NT2/D1 (cell line): ENCODE measurements at regions not wholly inside any gene's neighbourhood (a gene's known extent, or its start where the extent isn't known, plus 50 kb on each side); places are given as distances from the start of the nearest gene placed in this dataset.
A peak's percentile ranks its signal among the peaks of the same experiment; 100 is the strongest.

ENCODE experiments used
- DNase-seq: peaks from one replicate; pipeline ENCODE4 v3.0.0-alpha.2; 2011; ENCODE audit warnings: low read depth, low spot score
- H3K27me3 ChIP-seq: 2 replicates; pipeline ENCODE4 v1.6.0; 2011; ENCODE audit warnings: mild to moderate bottlenecking; ENCODE audit not compliant: insufficient read length, insufficient read depth
- H3K36me3 ChIP-seq: 2 replicates; pipeline ENCODE4 v1.6.1; 2011; ENCODE audit warnings: mild to moderate bottlenecking, low read length, mixed read lengths; ENCODE audit not compliant: insufficient read depth, insufficient read length
- H3K4me1 ChIP-seq: 2 replicates; pipeline ENCODE4 v1.5.1; 2011; ENCODE audit not compliant: insufficient read depth, insufficient read length
- H3K4me3 ChIP-seq: 2 replicates; pipeline ENCODE4 v1.5.1; 2011; ENCODE audit warnings: low read depth; ENCODE audit not compliant: insufficient read length
- H3K9ac ChIP-seq: 2 replicates; pipeline ENCODE4 v1.6.0; 2011; ENCODE audit warnings: low read depth; ENCODE audit not compliant: insufficient read length
- H3K9me3 ChIP-seq: 2 replicates; pipeline ENCODE4 v1.5.1; 2011; ENCODE audit warnings: mild to moderate bottlenecking, low read length; ENCODE audit not compliant: insufficient read depth
- SUZ12 ChIP-seq: IDR thresholded peaks from 2 replicates; pipeline ENCODE4 v1.6.1; 2011; ENCODE audit not compliant: insufficient read length, insufficient read depth; ENCODE audit errors: extremely low read depth
- YY1 ChIP-seq: IDR thresholded peaks from 2 replicates; pipeline ENCODE4 v1.6.1; 2011; ENCODE audit not compliant: insufficient read length, insufficient read depth
- ZNF274 ChIP-seq: IDR thresholded peaks from 2 replicates; pipeline ENCODE4 v1.6.1; 2011; ENCODE audit warnings: mild to moderate bottlenecking, low read depth, low read length

DNA sequence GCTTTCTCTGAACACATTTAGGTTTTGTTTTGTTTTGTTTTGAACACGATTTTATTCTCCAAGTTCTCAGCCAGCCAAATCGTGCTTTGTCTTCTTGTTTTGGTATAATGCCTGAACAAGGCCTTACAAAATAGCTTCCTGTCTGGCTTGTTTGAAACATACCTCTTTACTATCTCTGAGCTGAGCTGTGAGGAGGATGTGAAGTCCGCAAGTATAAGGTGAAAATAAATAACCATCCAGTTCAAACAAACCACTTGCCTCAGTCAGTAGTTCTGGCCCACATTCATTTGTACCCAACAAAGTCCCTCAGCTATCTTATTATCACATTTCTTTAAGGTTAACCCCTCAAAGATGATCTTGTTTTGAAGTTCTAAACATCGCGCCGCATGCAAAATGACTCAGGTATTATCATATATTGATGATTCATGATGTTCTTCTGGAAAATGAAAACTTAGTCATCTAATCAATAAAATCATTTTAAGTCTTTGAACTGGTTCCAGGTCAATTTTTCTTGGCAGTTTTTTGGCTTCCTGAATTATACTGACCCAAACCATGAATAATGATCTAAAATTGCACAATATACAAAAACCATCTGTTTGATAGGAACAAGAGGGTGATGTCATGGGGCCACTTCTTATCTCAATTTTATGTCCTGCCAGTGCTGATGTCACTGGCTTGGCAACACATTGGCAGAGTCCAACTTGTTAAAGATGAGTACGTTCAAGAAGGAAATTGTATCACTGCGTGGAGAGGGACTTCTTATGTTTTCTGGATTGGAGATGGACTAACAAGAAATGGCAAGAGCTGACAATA is 694.3 kb downstream of the KCNJ2 start:
- Histone ChIP-seq H3K27me3 (no peaks in the 10 kb centered on the region), H3K36me3 (no peaks in the 10 kb centered on the region), H3K4me3 (no peak overlapping the region), H3K9me3 (peaks cover 37% of the 10 kb centered on the region; the same call in 1 of the 2 replicates), H3K4me1 (no peaks in the 10 kb centered on the region), H3K9ac (no peak overlapping the region)
- no peak for TF ChIP-seq SUZ12
- no peak for TF ChIP-seq ZNF274
- TF ChIP-seq YY1 = no peak
- DNase-seq = no peak

DNA sequence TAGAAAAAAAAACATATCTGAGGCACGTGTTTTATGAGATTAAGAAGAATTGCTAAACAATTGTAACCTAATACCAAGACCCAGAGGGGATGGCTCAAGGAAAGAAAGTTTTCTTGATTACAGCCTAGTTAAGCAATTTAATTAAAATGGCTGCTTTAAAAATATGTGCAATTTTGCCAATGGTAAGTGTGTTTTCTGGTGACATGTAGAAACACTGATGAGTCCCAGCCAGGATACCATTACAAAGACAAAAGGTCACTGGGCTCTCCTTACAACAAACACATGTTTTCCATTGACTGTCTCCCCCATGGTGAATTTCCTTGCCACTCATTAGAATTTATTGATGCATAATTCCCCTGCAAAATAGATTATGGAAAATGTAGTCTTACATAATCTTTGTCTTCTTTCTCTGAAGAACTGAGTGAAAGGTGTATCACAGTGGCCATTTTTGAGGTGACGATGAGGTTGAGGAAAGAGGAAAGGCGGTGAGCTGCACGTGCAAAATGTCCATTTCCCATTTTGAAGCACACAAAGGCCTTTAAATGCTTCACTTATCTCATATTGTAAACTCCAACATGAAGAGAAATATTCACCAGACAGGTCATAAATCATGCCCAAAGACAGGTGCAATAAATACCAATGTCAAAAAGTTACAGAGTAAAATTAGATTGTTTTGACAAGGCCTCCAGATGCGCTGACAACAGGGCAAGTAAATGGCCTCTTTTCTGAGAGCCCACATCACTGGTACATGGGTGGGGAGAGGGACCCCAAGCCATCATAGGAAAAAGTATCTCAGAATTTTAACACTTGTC is 696.9 kb downstream of the KCNJ2 start:
- no peak overlapping the region for H3K9ac ChIP-seq
- H3K4me3 ChIP-seq = no peak overlapping the region
- TF ChIP-seq ZNF274 (no peak), SUZ12 (no peak), YY1 (no peak)
- H3K36me3 ChIP-seq = no peaks in the 10 kb centered on the region
- no peaks in the 10 kb centered on the region for H3K27me3 ChIP-seq
- no peaks in the 10 kb centered on the region for H3K4me1 ChIP-seq
- peaks cover 32% of the 10 kb centered on the region; the same call in 1 of the 2 replicates for H3K9me3 ChIP-seq
- no peak for DNase-seq

DNA sequence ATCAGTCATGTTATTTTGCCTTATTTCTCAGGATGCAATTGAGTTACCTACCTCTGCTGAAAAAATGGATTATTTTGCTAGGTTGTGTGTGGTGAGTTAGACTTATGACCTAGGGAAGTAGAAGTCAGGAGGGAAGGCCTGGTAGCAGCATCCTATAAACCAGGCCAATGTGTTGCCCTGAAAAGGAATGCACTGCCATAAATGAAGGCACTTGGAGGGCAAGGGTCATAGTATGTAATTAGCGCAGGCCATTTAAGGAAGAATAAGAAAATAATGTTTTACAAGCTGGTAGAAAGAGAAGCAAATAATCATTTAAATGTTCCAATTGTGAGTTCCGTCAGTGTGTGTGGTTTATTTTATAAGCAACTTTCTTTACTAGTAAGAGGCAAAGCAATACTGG is 698.8 kb downstream of the KCNJ2 start:
- no peaks in the 10 kb centered on the region for H3K27me3 ChIP-seq
- DNase-seq = no peak
- no peak overlapping the region for H3K4me3 ChIP-seq
- H3K9me3 ChIP-seq = peaks cover 17% of the 10 kb centered on the region; the same call in 1 of the 2 replicates
- no peak for TF ChIP-seq ZNF274
- TF ChIP-seq YY1 = no peak
- TF ChIP-seq SUZ12 = no peak
- no peaks in the 10 kb centered on the region for H3K36me3 ChIP-seq
- H3K9ac ChIP-seq = no peak overlapping the region
- no peaks in the 10 kb centered on the region for H3K4me1 ChIP-seq

DNA sequence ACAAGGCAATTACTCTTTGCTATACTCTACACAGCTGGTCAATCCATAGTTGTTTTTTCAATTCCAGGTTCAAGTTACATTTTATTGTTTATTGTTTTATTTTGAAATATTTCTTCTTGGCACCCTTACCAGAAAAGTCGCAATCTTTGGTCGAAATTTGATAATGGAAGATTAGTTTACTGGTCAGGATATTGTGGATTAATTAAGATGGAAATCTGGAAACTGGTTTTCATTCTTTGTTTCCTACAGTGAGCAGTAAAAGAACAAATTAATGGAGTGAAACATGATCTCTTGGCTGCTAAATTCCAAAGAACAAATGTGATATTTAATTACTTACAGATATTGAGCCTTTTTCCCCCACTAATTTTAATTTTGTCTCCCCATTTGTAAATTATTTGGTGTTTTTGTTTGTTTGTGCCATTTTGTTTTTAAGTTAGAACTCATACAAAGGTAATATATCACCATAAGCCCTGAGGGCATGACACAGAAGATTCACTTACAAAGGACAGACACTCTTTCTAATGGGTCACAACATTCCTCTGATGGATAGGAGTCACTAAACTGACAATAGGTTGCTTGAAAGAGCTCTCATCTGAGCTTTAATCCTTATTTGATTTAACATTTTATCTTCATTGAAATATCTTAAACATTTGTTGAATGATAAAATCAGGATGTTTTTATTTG is 700.2 kb downstream of the KCNJ2 start:
- TF ChIP-seq SUZ12 (no peak), YY1 (no peak), ZNF274 (no peak)

DNA sequence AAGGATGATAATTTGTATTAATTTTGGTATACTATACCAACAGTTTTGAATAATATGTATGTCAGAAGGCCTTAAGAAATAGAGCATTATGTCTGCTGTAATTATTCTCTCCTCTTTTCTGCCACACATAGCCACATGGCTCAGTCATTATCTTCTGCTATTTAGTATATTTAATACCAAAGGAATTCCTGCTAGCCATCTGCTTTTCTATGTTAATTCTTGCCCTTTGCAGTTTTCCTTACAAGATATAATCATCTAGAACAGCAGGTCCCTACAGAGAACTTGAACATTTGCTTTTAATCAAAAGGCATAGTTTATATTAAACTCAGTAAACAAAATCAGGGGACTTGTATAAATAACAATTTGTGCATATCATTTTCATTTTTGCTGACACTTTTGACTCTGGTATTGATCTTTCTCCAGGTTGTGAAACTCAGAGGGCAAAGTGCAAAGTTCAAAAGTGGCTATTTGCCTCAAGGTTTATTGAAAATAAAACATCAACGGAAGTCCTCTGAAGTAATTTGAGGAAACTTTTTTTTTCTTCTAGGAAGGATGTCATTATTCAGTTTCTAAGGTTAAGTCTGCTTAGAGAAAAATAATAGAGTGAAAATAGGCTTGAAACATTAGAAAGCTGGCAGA is 702.0 kb downstream of the KCNJ2 start:
- Histone ChIP-seq H3K36me3 (no peaks in the 10 kb centered on the region), H3K9me3 (no peaks in the 10 kb centered on the region), H3K9ac (no peak overlapping the region), H3K27me3 (no peaks in the 10 kb centered on the region), H3K4me1 (no peaks in the 10 kb centered on the region), H3K4me3 (no peak overlapping the region)
- no peak for DNase-seq
- TF ChIP-seq SUZ12 = no peak
- TF ChIP-seq YY1 = no peak
- no peak for TF ChIP-seq ZNF274

More for the DNA sequence above, 700.2 kb downstream of the KCNJ2 start:
- Histone ChIP-seq H3K27me3 (no peaks in the 10 kb centered on the region), H3K9ac (no peak overlapping the region), H3K4me1 (no peaks in the 10 kb centered on the region), H3K4me3 (no peak overlapping the region), H3K36me3 (no peaks in the 10 kb centered on the region), H3K9me3 (peaks cover 3% of the 10 kb centered on the region; the same call in 1 of the 2 replicates)
- DNase-seq = peak; percentile 64

DNA sequence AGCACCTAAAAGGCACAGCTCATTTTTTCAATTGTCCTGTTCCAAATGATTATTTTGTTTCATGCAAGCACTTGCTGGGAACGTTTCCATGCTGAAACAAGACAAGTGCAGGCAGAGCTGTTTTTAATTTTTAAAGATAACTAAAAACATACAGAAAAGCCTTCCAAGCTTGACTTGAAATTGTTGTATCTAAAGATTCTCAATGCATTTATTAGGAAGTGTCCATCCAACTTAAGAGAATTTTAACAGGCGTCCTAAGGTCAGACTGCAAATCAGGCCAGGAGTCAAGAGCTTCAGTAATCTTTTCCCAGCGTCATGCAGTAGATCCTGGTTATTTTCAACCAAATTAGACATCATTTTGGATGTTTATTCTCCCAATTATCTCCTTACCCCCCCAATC is 702.8 kb downstream of the KCNJ2 start:
- Histone ChIP-seq H3K4me1 (no peaks in the 10 kb centered on the region), H3K27me3 (no peaks in the 10 kb centered on the region), H3K4me3 (no peak overlapping the region), H3K9me3 (no peaks in the 10 kb centered on the region), H3K9ac (no peak overlapping the region), H3K36me3 (no peaks in the 10 kb centered on the region)
- no peak for DNase-seq
- TF ChIP-seq ZNF274 (no peak), YY1 (no peak), SUZ12 (no peak)
